Neural progenitor cell (in vitro differentiated cells): ENCODE measurements at regions not wholly inside any gene's neighbourhood (a gene's known extent, or its start where the extent isn't known, plus 50 kb on each side); places are given as distances from the start of the nearest gene placed in this dataset.

Experiments used
- DNase-seq: peaks from one replicate; pipeline ENCODE4 v3.0.0-alpha.2; 2016; ENCODE audit warnings: low spot score
- H2AFZ ChIP-seq: fragments of 200-600 bp; sonication (generic); replicated peaks from 2 replicates; pipeline ENCODE4 v1.6.1; 2016; ENCODE audit warnings: antibody characterized with exemption
- H3F3A ChIP-seq: fragments of 200-600 bp; sonication (generic); 2 replicates; pipeline ENCODE4 v1.6.1; 2016; ENCODE audit warnings: antibody characterized with exemption, low read depth
- H3K27ac ChIP-seq: fragments of 200-600 bp; sonication (generic); 2 replicates; pipeline ENCODE4 v1.5.1; 2016; ENCODE audit warnings: mild to moderate bottlenecking
- H3K27me3 ChIP-seq: fragments of 200-600 bp; sonication (generic); 2 replicates; pipeline ENCODE4 v1.6.1; 2016; ENCODE audit warnings: mild to moderate bottlenecking, moderate library complexity
- H3K36me3 ChIP-seq: fragments of 200-600 bp; sonication (generic); 2 replicates; pipeline ENCODE4 v1.5.1; 2016
- H3K4me1 ChIP-seq: fragments of 200-600 bp; sonication (generic); 2 replicates; pipeline ENCODE4 v1.6.1; 2016; ENCODE audit warnings: mixed run types
- H3K4me2 ChIP-seq: fragments of 200-600 bp; sonication (generic); 2 replicates; pipeline ENCODE4 v1.6.1; 2016
- H3K4me3 ChIP-seq: fragments of 200-600 bp; sonication (generic); 2 replicates; pipeline ENCODE4 v1.5.1; 2016
- H3K79me2 ChIP-seq: fragments of 200-600 bp; sonication (generic); 2 replicates; pipeline ENCODE4 v1.6.1; 2016; ENCODE audit warnings: low read depth
- H3K9ac ChIP-seq: fragments of 200-600 bp; sonication (generic); 2 replicates; pipeline ENCODE4 v1.6.1; 2016
- H3K9me3 ChIP-seq: fragments of 200-600 bp; sonication (generic); 2 replicates; pipeline ENCODE4 v1.5.1; 2016; ENCODE audit warnings: low read depth
- H4K20me1 ChIP-seq: fragments of 200-600 bp; sonication (generic); 2 replicates; pipeline ENCODE4 v1.6.1; 2016; ENCODE audit warnings: low read depth
- H3K27ac Mint-ChIP-seq: 3 replicates; pipeline ENCODE4 v1.8.0; 2021; ENCODE audit warnings: mixed read lengths
- H3K27me3 Mint-ChIP-seq: 2 replicates; pipeline ENCODE4 v1.8.0; 2022; ENCODE audit warnings: low read depth, mild to moderate bottlenecking, inconsistent platforms, moderate library complexity, mixed read lengths; ENCODE audit not compliant: insufficient read depth
- H3K36me3 Mint-ChIP-seq: 3 replicates; pipeline ENCODE4 v1.8.0; 2021; ENCODE audit warnings: mixed read lengths
- H3K4me1 Mint-ChIP-seq: 3 replicates; pipeline ENCODE4 v1.8.0; 2021; ENCODE audit warnings: mixed read lengths
- H3K4me3 Mint-ChIP-seq: 3 replicates; pipeline ENCODE4 v1.8.0; 2021; ENCODE audit warnings: mild to moderate bottlenecking, moderate library complexity, mixed read lengths
- H3K9me3 Mint-ChIP-seq: 3 replicates; pipeline ENCODE4 v1.8.0; 2020; ENCODE audit warnings: mixed read lengths
- EZH2 ChIP-seq: fragments of 200-600 bp; sonication (generic); IDR thresholded peaks from 2 replicates; pipeline ENCODE4 v1.6.1; 2017; ENCODE audit warnings: antibody characterized with exemption, mild to moderate bottlenecking, moderate library complexity
- EZH2phosphoT487 ChIP-seq: fragments of 200-600 bp; sonication (generic); IDR thresholded peaks from 2 replicates; pipeline ENCODE4 v1.6.1; 2017; ENCODE audit warnings: antibody characterized with exemption
- TF ChIP-seq, protein P1 (sequence below): fragments of 200-600 bp; sonication (generic); IDR thresholded peaks from 2 replicates; pipeline ENCODE4 v1.5.1; 2017; ENCODE audit warnings: antibody characterized with exemption, mild to moderate bottlenecking

DNA sequence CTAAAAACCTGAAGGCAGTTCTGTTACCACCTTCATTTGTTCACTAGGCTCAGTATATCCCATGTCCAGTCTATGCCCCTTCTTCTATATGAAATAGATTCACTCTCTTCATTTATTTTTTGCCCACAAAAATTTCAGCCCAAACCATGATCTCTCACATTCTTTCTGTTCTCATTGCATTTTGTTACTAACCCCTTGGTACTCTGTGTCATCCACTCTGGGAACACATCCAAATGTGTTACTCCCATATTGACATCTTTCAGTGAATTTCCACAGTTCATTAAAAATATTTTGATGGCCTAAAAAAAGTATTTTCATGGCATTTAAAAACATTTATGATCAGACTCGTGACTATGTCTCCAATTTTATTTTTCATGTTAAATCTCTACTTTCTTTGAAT, 378.9 kb downstream of the SLITRK1 start:
- DNase-seq, result no peak
- Histone ChIP-seq H3K9me3 (no peaks in the 10 kb centered on the region), H3K4me2 (no peak overlapping the region), H3K27me3 (no peaks in the 10 kb centered on the region), H3K36me3 (no peaks in the 10 kb centered on the region), H3F3A (no peaks in the 10 kb centered on the region), H3K4me3 (no peak overlapping the region), H3K4me1 (no peaks in the 10 kb centered on the region), H3K79me2 (no peaks in the 10 kb centered on the region), H4K20me1 (no peaks in the 10 kb centered on the region), H3K9ac (no peak overlapping the region), H2AFZ (no peak overlapping the region), H3K27ac (no peak overlapping the region)
- Mint-ChIP-seq H3K4me1 (no peaks in the 10 kb centered on the region), H3K36me3 (no peaks in the 10 kb centered on the region), H3K27me3 (no peaks in the 10 kb centered on the region), H3K27ac (no peak overlapping the region), H3K4me3 (no peak overlapping the region), H3K9me3 (no peaks in the 10 kb centered on the region)
- TF ChIP-seq EZH2 (no peak), EZH2phosphoT487 (no peak)
- TF ChIP-seq, protein P1, sequence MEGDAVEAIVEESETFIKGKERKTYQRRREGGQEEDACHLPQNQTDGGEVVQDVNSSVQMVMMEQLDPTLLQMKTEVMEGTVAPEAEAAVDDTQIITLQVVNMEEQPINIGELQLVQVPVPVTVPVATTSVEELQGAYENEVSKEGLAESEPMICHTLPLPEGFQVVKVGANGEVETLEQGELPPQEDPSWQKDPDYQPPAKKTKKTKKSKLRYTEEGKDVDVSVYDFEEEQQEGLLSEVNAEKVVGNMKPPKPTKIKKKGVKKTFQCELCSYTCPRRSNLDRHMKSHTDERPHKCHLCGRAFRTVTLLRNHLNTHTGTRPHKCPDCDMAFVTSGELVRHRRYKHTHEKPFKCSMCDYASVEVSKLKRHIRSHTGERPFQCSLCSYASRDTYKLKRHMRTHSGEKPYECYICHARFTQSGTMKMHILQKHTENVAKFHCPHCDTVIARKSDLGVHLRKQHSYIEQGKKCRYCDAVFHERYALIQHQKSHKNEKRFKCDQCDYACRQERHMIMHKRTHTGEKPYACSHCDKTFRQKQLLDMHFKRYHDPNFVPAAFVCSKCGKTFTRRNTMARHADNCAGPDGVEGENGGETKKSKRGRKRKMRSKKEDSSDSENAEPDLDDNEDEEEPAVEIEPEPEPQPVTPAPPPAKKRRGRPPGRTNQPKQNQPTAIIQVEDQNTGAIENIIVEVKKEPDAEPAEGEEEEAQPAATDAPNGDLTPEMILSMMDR, result no peak

DNA sequence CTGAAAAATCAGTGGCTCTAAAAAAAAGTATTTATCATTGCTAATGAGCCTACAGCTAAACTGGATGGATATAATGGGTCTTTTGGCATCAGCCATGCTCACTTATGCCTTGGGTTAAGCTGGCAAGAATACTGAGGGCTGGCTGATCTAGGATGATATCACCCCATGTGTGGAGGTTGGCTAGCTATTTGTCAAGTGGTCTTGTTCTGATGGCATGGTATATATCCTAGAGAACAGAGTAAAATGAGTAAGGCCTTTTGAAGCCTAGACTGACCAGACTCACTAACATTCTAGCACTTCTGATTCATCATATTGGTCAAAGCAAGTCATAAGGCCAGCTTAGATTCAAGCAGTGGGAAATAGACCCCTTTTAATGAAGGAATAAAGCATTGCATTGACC, 383.0 kb downstream of the SLITRK1 start:
- Histone ChIP-seq H3K4me2 (no peak overlapping the region), H3K9ac (no peak overlapping the region), H3K27me3 (no peaks in the 10 kb centered on the region), H3K9me3 (no peaks in the 10 kb centered on the region), H2AFZ (no peak overlapping the region), H3K4me1 (no peaks in the 10 kb centered on the region), H3K79me2 (no peaks in the 10 kb centered on the region), H3K36me3 (no peaks in the 10 kb centered on the region), H3F3A (no peaks in the 10 kb centered on the region), H3K27ac (no peak overlapping the region), H3K4me3 (no peak overlapping the region), H4K20me1 (no peaks in the 10 kb centered on the region)
- no peaks in the 10 kb centered on the region for H3K27me3 Mint-ChIP-seq
- H3K4me1 Mint-ChIP-seq, result no peaks in the 10 kb centered on the region
- no peak for TF ChIP-seq EZH2
- TF ChIP-seq EZH2phosphoT487, result no peak
- TF ChIP-seq, protein P1, result no peak
- DNase-seq, result no peak
- no peaks in the 10 kb centered on the region for H3K9me3 Mint-ChIP-seq
- no peak overlapping the region for H3K27ac Mint-ChIP-seq
- H3K4me3 Mint-ChIP-seq, result no peak overlapping the region
- H3K36me3 Mint-ChIP-seq, result no peaks in the 10 kb centered on the region

DNA sequence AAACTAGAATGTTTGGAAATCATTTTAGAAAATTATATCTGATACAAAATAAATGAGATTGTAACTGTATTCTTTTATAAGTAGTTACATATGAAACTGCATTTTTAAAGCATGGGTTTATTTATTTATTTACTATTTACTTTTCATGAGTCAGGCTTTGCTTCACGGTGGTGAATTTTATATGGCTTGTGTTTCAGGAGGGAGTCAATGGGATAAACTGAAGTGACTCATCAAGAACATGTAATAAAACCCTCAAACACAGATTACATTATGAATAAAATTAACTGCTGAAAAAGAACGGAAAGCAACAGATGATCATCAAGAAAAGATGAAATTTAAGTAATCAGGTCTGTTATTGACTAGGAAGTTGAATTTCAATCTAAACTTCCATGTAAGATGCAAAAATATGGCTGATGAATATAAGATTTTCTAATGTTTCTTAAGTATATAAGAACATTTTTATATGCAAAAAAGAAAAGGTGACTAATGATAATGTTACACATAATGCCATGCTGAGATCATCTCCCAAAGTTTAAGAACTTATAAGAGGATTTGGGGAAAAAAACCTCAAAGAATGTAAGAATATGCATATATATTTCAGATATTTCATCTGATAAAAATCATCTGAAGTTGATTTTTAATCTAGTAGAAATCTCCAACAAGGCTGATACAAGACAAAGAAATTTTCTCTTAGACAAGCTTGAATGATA, 383.6 kb downstream of the SLITRK1 start:
- Histone ChIP-seq H3K4me1 (no peaks in the 10 kb centered on the region), H4K20me1 (no peaks in the 10 kb centered on the region), H2AFZ (no peak overlapping the region), H3K9me3 (no peaks in the 10 kb centered on the region), H3K4me3 (no peak overlapping the region), H3K27ac (no peak overlapping the region), H3K4me2 (no peak overlapping the region), H3K27me3 (no peaks in the 10 kb centered on the region), H3K36me3 (no peaks in the 10 kb centered on the region), H3K9ac (no peak overlapping the region), H3K79me2 (no peaks in the 10 kb centered on the region), H3F3A (no peaks in the 10 kb centered on the region)
- Mint-ChIP-seq H3K4me3 (no peak overlapping the region), H3K27me3 (no peaks in the 10 kb centered on the region), H3K27ac (no peak overlapping the region), H3K4me1 (no peaks in the 10 kb centered on the region), H3K9me3 (no peaks in the 10 kb centered on the region), H3K36me3 (no peaks in the 10 kb centered on the region)
- TF ChIP-seq EZH2phosphoT487 (no peak), EZH2 (no peak)
- TF ChIP-seq, protein P1, result no peak
- DNase-seq, result no peak
